Suppressor macrophage (primary cell): ENCODE measurements at regions not wholly inside any gene's neighbourhood (a gene's known extent, or its start where the extent isn't known, plus 50 kb on each side); places are given as distances from the start of the nearest gene placed in this dataset.

Experiments
- DNase-seq, 4 experiments: peaks; one replicate each; pipeline ENCODE4 v3.0.0-alpha.2; 2020 to 2022

GRCh38 chr13:33519561-33520467 lies 234.3 kb upstream of the STARD13 start:
- no peak for DNase-seq

GRCh38 chr13:33520468-33520839 lies 234.9 kb upstream of the STARD13 start:
- DNase-seq: no peak

DNA sequence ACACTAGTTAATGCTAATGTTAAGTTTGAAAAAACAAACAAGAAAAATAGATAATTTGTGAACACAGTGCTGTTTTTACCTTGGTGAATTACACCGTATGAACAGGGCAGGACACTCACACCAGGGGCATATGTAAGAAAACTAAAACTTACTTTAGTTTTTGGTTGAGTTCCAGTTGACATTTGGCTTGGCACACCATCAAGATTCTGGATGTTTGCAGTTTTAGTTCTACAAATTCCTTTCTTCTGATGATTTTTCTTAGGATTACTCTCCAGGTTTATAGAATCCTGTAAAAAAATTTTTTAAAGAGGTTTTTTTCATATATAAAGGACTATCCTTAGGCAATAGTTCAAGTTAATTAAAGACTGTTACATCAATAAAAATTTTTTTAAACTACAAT lies 238.5 kb upstream of the STARD13 start:
- DNase-seq: no peak

DNA sequence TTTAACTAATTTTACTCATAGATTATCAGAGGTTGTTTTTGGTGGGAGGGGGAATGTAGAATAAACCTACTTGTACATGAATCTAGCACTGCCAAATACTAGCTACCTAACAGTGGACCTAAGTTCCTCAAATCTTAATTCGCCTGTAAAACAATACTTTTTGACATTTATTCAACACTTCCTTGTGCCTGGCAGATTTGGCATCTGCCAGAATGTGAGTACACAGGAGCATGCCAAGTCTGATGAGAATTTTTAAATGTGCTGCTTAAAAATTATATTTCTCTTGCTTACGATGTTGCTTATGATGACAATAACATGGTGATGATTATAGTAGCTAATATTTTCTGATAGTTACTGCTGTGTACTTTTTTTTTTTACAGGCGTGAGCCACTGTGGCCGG lies 240.2 kb upstream of the STARD13 start:
- no peak for DNase-seq

DNA sequence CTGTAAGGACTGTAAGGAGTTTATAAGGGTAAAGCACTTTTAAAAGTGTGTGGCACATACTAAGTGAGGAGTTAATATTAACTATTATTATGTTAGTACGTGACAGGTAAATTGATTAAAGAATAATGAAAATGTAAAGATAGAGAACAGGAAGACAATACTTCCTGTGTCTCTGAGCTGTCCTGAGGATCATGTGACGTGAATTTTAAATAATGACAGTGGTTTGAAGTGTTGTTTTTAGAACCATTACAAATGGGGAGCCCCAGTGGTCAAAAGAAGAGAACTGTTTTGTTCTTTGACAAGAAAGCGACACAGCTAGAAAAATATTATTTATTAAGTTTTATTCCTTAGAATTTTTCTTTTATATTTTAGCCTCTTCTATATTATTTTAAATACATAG lies 241.2 kb upstream of the STARD13 start:
- DNase-seq: no peak

DNA sequence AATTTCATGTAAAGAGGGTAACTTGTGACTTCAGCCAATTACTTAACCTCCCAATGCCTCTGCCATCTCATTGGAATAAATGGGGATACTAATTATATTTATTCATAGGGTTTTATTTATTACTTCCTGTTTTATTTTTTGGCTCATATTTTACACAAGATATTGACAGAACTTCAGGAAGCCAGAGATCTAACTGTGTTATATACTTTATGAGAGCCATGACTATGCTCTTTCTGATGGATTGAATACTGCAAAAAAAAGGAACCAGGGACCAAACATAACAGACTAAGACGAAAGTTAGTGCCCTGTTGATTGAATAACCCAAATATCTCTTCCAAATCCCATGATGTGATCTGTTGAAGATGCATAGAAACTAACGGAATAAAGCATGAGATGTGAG lies 243.3 kb upstream of the STARD13 start:
- peak in 2 of 4 experiments; percentile 11 to 26 for DNase-seq

- DNase-seq: no peak
Observed at GRCh38 chr13:33531484-33531883, 245.9 kb upstream of the STARD13 start.

DNA sequence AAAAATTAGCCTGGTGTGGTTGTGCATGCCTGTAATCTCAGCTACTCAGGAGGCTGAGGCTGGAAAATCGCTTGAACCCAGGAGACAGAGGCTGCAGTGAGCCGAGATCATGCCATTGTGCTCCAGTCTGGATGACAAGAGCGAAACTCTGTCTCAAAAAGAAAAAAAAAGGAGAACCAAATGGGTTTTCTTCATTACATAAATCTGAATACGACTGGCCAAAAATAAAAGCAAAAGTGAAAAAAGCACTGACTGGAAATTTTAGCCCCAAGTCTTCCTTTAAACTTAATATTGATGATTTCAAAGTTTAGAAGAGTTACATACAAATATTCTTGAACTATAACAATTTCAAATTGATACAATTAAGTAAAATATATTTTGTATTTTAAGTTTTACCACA lies 249.5 kb upstream of the STARD13 start:
- no peak for DNase-seq

DNA sequence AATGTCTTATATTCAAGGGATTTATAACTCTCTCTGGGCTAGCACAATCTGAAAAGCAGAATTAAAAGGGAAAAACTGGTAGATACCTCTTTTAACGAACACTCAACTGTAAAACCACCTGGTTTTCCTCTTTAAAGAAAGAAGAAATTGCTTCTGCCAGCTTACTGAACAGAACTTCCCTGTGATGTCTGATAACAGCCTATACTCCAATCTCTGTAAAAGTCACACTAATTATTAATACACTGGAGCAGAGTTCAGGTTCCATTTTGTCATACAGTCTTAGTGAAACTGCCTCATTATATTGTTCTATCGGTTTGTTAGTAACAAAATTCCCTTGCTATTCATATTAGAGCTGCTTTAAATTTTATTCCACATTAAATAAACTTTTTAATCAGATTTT lies 251.0 kb upstream of the STARD13 start:
- DNase-seq: no peak

- DNase-seq: no peak
Observed at GRCh38 chr13:33537026-33537425, 251.5 kb upstream of the STARD13 start.

GRCh38 chr13:33537676-33538075 lies 252.1 kb upstream of the STARD13 start:
- peak in 3 of 4 experiments; percentile 36 to 61 (median 48) for DNase-seq

- DNase-seq: no peak
Observed at GRCh38 chr13:33541456-33541855, 255.9 kb upstream of the STARD13 start.

DNA sequence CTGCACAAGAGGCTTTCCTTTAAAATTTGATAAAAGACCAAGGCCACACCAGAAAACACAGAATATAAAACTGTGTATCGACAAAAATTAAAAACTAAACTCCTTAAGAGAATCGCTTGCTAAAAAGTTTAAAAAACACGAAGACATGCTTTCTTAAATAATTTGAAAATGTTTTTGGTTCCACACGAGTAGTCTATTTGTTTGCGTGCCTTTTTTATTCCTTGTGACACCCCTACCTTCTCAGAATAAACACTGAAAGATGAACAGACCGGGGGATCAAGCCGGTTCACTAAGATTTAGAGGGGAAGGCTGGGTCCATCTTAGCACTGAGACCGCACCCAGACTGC lies 256.4 kb upstream of the STARD13 start:
- DNase-seq: no peak

GRCh38 chr13:33542309-33543088 lies 256.9 kb upstream of the STARD13 start:
- peak; percentile 99 to 100 (median 99) for DNase-seq

DNA sequence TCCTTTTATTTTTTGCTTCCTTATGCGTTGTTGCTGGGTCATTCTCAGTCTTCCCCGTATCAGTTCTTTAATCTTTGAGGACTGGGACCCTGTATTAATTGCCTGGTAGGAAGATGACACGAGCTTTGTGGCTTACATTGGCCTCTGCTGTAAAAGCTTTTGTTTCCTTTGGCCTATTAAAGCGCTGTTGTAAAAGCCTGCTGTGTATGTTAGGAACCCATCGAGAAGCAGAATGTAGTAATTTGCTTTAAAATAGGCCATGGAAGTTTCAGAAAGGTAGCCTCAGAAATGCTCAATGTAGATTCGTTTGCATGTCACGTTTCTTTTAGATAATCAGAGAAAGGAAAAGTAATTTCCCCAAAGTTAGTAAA lies 257.5 kb upstream of the STARD13 start:
- no peak for DNase-seq

- peak in 3 of 4 experiments; percentile 13 to 40 (median 13) for DNase-seq
Observed at GRCh38 chr13:33543631-33544265, 258.2 kb upstream of the STARD13 start.

GRCh38 chr13:33544308-33544707 lies 258.8 kb upstream of the STARD13 start:
- DNase-seq: no peak

DNA sequence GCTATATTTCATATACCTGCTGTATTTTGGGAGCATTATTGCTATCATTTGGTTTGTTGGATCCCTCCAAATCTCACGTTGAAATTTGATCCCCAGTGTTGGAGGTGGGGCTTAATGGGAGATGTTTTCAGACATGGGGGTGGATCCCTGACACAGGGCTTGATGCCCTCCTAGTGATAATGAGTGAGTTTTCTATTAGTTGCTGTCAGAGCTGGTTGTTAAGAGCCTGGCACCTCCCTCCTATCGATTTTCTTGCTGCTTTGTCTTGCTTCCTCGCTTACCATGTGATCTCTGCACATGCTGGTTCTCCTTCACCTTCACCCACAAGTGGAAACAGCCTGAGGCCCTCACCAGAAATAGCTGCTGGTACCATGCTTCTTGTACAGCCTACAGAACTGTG lies 259.9 kb upstream of the STARD13 start:
- DNase-seq: no peak

DNA sequence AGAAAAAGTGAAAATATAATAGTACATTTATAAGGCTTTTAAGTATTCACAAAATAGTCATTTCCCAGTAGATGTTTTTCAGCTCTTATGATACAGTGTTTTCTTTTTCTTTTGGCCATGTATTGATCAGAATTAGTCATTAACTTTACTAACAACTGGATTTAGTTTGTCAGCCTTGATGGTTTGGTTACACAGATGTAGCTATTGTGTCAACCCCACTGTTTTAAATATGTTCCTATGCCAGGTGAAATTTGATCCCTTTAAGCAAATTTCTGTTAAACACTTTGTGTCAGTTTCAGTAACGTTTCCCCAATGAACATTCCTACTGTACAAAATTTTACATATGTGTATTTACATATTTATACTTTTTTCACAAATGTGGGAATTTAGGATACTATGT lies 261.5 kb upstream of the STARD13 start:
- DNase-seq: no peak

DNA sequence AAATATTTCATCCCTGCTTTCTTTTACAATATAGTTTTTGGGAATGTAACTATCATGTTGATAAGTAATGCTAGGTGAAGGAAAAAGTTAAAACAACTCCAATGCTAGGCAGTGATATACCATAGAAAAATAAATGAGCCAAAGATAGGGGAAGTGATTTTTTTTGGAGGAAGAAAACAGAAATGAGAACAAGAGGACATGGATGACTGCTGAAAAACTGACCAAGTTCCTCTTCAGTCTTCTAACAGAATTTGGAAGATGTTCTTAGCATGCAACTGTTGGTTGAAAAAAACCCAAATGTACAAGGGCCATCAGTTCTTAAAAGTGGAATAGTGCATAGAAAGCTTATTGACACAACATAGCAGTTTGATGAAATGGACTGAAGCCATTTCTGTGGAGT lies 262.5 kb upstream of the STARD13 start:
- peak; percentile 35 to 84 (median 61) for DNase-seq

DNA sequence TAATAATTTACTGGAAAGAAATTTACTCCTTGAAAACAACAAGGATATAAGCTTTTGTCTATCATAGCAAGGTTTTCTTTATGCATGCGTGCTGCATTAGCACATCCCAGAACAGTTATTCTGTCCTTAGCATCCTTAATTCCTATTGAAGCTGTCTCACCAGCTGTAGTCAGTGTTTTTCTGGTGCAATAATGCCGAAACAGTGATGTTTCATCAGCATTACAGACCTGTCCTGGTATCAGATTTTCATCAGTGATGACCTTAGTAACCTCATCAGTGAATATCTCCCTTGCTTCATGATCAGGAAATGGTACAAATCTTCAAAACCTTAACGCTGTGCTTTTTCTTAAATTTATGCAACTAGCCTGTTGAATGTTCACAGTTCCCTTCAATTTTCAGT lies 264.7 kb upstream of the STARD13 start:
- DNase-seq: no peak

DNA sequence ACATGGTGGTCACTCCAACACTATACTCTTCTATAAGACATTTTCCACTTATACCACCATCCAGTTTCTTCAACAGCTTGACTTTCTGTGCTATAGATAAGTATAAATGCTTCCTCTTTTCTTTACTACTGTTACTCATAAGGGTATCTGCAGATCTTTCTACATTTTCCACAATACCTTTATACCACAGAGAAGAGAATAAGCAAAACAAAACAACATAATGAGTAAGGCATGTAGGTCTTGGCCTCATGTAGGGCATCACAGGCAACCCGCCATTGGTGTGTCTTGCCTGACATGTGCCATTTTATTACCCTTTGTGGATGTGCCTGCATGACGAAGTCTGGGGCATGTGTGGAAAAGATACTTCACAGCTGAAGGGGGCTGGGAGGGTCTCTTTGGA lies 265.3 kb upstream of the STARD13 start:
- no peak for DNase-seq
